ENCODE measurements at regions not wholly inside any gene's neighbourhood (a gene's known extent, or its start where the extent isn't known, plus 50 kb on each side); places are given as distances from the start of the nearest gene placed in this dataset.
A peak's percentile ranks its signal among the peaks of the same experiment; 100 is the strongest.

DNA sequence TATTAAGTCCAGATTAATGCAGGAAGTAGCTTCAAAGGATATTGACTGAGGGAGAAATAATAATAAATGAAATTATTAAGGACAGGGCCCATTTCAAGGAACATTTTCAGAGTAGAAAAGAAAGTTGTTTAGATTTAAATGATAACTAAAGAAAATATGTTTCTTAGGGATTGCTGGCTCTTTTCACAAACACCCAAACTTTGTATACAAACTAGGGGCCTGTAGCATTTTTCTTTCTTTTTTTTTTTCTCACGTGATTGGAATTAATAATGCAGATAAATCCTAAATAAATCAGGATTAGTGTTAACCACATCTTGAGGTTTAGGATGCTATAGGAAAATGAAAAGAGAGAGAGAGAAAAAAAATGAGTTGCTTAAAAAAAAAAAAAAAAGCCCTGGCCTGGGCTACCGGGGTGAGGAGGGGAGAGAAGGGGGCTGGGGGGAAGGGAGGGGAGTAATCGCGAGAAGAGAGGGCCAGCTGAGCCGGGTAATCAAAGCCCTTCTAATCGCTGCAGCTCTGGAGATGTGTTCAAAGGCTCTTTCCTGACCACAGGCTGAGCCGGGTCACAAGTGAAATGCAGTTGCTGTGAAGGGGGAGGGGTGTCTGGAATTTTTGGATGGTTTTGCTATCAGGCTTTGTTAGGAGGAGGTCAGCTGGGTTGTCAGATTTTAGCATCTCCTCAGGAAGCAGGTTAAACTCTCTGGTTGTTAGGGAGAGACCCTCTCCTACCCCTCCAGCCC, 104.6 kb upstream of the ZFHX3 start:
- H3K36me3 ChIP-seq (ENCODE audit: insufficient read depth, low read length): no peaks in the 10 kb centered on the region
- no peak overlapping the region for H3K4me3 ChIP-seq (ENCODE audit: low read depth in 1 of 2, low read length in 2 of 2)
- H3K27ac ChIP-seq (ENCODE audit: low read depth, low read length): no peak overlapping the region
- no peaks in the 10 kb centered on the region for H3K4me1 ChIP-seq (ENCODE audit: insufficient read depth, low read length)
- no peaks in the 10 kb centered on the region for H3K27me3 ChIP-seq (ENCODE audit: control insufficient read depth in 1 of 2, insufficient read depth in 2 of 2, low read length in 2 of 2)
- H3K9me3 ChIP-seq (ENCODE audit: low read length): no peaks in the 10 kb centered on the region
- no peak overlapping the region for H3K9ac ChIP-seq (ENCODE audit: low read length)

DNA sequence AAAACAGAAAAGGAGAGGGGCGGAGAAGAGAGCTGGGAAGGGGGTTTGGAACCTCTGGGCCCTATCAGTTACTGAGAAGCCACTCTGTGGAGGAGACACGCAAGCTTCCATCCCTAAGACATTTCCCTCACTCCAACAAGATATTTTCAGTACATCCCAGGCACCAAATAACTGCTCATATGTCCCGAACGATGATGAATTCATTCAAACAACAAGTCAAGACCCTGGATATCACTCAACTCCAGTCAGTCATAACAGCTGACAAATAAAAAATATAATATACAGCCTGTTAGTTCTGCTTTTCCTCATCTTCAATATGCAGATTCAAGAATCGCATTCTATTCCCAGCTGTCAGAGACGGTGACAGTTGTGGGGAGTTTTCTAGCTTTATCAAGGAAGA, 104.0 kb upstream of the ZFHX3 start:
- H3K4me1 ChIP-seq (ENCODE audit: insufficient read depth, low read length): no peaks in the 10 kb centered on the region
- H3K4me3 ChIP-seq (ENCODE audit: low read depth in 1 of 2, low read length in 2 of 2): no peak overlapping the region
- H3K27me3 ChIP-seq (ENCODE audit: control insufficient read depth in 1 of 2, insufficient read depth in 2 of 2, low read length in 2 of 2): no peaks in the 10 kb centered on the region
- no peak overlapping the region for H3K9ac ChIP-seq (ENCODE audit: low read length)
- no peaks in the 10 kb centered on the region for H3K9me3 ChIP-seq (ENCODE audit: low read length)
- no peak overlapping the region for H3K27ac ChIP-seq (ENCODE audit: low read depth, low read length)
- H3K36me3 ChIP-seq (ENCODE audit: insufficient read depth, low read length): no peaks in the 10 kb centered on the region

DNA sequence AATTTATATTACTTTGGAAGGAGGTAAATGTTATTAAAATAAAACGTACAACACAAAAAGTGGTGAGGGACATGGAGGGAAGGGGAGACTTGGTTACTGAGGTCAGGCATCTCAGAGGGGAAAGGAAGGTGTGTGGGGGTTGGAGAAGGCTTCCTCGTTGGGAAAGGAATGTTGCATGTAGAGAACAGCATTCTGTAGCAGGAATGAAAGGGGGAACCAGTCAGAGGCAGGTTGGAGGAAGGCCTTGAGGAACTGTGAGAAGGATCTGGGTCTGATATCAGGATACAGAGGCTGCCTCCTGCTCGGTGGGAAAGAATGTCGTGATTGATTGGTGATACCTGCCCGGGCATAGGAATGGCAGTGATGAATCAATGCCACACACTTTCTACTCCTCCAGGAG, 103.3 kb upstream of the ZFHX3 start:
- Histone ChIP-seq H3K36me3 (ENCODE audit: insufficient read depth, low read length) (no peaks in the 10 kb centered on the region), H3K27me3 (ENCODE audit: control insufficient read depth in 1 of 2, insufficient read depth in 2 of 2, low read length in 2 of 2) (no peaks in the 10 kb centered on the region), H3K9ac (ENCODE audit: low read length) (no peak overlapping the region), H3K9me3 (ENCODE audit: low read length) (no peaks in the 10 kb centered on the region), H3K4me1 (ENCODE audit: insufficient read depth, low read length) (no peaks in the 10 kb centered on the region), H3K27ac (ENCODE audit: low read depth, low read length) (no peak overlapping the region), H3K4me3 (ENCODE audit: low read depth in 1 of 2, low read length in 2 of 2) (no peak overlapping the region)

DNA sequence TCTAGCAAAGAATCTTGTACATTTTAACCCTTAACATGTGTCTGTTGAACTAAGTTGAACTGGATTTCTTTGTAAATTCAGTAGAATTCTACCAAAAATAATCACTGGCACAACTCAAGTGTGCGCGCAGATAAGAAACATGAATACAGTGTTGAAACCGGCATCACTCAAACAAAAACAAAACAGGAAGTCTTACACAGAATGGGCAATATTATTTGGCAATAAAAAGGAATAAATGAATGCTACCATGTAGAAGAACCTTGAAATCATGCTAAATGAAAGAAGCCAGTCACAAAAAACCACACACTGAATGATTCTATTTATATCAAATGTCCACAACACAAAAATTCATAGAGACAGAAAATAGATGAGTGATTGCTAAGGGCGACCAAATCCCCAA, 102.9 kb upstream of the ZFHX3 start:
- Histone ChIP-seq H3K4me1 (ENCODE audit: insufficient read depth, low read length) (no peaks in the 10 kb centered on the region), H3K27ac (ENCODE audit: low read depth, low read length) (no peak overlapping the region), H3K9ac (ENCODE audit: low read length) (no peak overlapping the region), H3K9me3 (ENCODE audit: low read length) (no peaks in the 10 kb centered on the region), H3K36me3 (ENCODE audit: insufficient read depth, low read length) (no peaks in the 10 kb centered on the region), H3K27me3 (ENCODE audit: control insufficient read depth in 1 of 2, insufficient read depth in 2 of 2, low read length in 2 of 2) (no peaks in the 10 kb centered on the region), H3K4me3 (ENCODE audit: low read depth in 1 of 2, low read length in 2 of 2) (no peak overlapping the region)

DNA sequence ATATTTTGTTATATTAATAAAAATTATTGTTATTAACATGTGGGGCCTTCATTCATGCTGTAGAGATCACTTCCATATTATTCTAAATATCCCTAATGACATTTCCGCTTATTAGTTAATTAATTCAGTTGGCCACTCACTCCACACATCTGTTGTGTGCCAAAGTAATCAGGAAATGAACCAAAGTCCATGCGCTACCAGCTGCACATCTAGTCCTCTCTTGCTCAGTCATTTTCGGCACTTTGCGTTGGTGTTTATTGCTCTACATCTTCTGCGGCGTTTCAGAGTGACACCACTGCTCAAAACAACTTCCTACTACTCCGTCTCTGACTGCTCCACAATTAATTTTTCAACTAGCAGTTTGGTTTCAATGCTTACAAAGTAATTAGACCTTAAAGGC, 101.4 kb upstream of the ZFHX3 start:
- no peaks in the 10 kb centered on the region for H3K4me1 ChIP-seq (ENCODE audit: insufficient read depth, low read length)
- no peaks in the 10 kb centered on the region for H3K27me3 ChIP-seq (ENCODE audit: control insufficient read depth in 1 of 2, insufficient read depth in 2 of 2, low read length in 2 of 2)
- H3K27ac ChIP-seq (ENCODE audit: low read depth, low read length): no peak overlapping the region
- H3K9ac ChIP-seq (ENCODE audit: low read length): no peak overlapping the region
- H3K4me3 ChIP-seq (ENCODE audit: low read depth in 1 of 2, low read length in 2 of 2): no peak overlapping the region
- H3K9me3 ChIP-seq (ENCODE audit: low read length): no peaks in the 10 kb centered on the region
- H3K36me3 ChIP-seq (ENCODE audit: insufficient read depth, low read length): no peaks in the 10 kb centered on the region

DNA sequence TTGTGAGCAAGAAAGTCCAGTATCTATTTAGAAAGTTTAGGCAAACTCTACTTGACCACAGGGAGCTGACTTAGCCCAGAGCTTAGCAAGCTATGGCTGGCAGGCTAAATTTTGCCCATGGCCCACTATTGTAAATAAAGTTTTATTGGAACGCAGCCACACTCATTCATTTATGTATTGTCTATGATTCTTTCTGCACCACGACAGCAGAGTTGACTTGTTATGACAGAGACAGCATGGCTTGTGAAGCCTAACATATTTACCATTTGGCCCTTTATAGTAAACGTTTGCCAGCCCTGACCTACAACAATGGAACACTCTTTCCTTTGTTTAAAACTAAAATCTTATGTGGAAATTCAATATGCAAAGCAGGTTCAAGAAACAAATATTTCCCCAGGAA, 100.0 kb upstream of the ZFHX3 start:
- no peak overlapping the region for H3K4me3 ChIP-seq (ENCODE audit: low read depth in 1 of 2, low read length in 2 of 2)
- no peaks in the 10 kb centered on the region for H3K9me3 ChIP-seq (ENCODE audit: low read length)
- H3K27me3 ChIP-seq (ENCODE audit: control insufficient read depth in 1 of 2, insufficient read depth in 2 of 2, low read length in 2 of 2): no peaks in the 10 kb centered on the region
- no peaks in the 10 kb centered on the region for H3K4me1 ChIP-seq (ENCODE audit: insufficient read depth, low read length)
- no peak overlapping the region for H3K9ac ChIP-seq (ENCODE audit: low read length)
- H3K36me3 ChIP-seq (ENCODE audit: insufficient read depth, low read length): no peaks in the 10 kb centered on the region
- no peak overlapping the region for H3K27ac ChIP-seq (ENCODE audit: low read depth, low read length)

DNA sequence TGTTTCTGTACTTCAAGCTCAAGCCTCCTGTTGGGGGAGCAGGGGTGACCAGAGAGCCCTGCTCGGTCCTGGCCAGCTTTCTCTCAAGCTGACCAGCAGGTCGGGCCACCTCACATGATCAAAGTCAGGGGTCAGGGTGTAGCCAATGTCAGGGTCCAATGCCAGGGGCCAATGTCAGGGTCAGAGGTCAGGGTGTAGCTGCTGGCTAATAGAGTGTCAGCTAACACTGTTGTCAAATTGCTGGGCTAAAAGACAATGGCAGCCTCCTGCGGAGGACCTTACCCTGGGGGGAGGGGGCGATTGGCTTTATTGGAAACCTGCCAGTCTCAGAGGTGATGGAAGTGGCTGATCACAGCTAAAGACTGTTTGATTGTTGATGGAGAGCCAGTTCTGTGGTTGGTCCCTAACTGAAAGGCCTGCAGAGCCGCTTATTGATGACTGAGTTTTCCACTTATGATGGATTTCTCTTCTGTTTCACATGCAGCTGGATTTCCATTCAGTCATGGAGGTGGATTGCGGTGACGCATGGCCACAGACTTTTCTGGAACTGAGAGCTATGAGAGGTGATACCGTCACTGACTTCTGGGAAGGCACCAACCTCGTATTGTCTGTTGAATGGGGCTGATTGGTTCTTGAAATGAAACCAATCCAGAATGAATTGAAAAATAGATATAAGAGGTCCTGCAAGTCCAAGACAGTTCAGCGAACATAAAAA, 97.4 kb upstream of the ZFHX3 start:
- Histone ChIP-seq H3K27me3 (ENCODE audit: control insufficient read depth in 1 of 2, insufficient read depth in 2 of 2, low read length in 2 of 2) (no peaks in the 10 kb centered on the region), H3K36me3 (ENCODE audit: insufficient read depth, low read length) (no peaks in the 10 kb centered on the region), H3K9ac (ENCODE audit: low read length) (no peak overlapping the region), H3K9me3 (ENCODE audit: low read length) (no peaks in the 10 kb centered on the region), H3K4me3 (ENCODE audit: low read depth in 1 of 2, low read length in 2 of 2) (no peak overlapping the region), H3K27ac (ENCODE audit: low read depth, low read length) (no peak overlapping the region), H3K4me1 (ENCODE audit: insufficient read depth, low read length) (no peaks in the 10 kb centered on the region)

DNA sequence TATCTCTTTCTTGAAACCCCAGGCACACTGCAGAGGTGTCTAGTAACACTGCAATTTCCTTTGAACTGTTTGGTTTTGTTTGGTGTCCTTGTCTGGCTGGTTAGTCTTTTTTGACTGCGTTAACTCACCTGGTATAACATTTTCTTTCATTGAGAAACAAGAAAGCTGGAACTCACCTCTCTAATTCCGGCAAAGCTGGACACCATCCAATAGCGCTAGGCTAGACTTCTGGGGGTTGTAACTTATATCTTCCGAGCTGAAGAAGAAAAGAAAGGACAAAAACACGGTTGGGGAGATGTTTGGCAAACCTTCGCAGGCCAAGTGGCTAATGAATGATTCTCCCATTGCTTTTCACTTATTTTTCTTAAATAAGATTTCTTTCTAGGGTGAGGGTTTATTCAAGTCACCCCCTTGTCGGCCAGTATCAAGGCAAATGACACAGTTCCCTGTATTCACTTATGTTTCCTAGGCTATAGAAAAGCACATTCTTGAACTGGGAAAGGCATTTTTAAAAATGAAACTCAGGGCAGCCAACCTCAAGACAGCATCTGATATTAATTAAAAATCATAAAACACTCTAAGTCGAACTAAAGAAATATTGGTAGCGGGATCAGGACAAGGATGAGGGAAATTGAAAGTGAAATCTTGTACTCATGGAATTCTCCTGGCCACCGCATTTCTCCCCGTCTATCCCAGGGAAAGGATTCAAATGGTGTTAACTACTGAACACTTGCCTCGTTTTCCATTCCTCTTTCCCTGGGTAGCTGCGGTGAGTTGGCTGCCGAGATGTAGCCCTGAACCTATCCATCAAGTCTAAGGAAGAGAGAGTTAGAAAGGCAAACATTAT, 95.9 kb upstream of the ZFHX3 start:
- H3K27ac ChIP-seq (ENCODE audit: low read depth, low read length): peak overlapping the region; percentile 29
- peak overlapping the region; percentile 9 for H3K9ac ChIP-seq (ENCODE audit: low read length)
- H3K27me3 ChIP-seq (ENCODE audit: control insufficient read depth in 1 of 2, insufficient read depth in 2 of 2, low read length in 2 of 2): no peaks in the 10 kb centered on the region
- H3K4me3 ChIP-seq (ENCODE audit: low read depth in 1 of 2, low read length in 2 of 2): peak overlapping the region; percentile 44 to 45
- H3K4me1 ChIP-seq (ENCODE audit: insufficient read depth, low read length): no peaks in the 10 kb centered on the region
- H3K9me3 ChIP-seq (ENCODE audit: low read length): no peaks in the 10 kb centered on the region
- no peaks in the 10 kb centered on the region for H3K36me3 ChIP-seq (ENCODE audit: insufficient read depth, low read length)

DNA sequence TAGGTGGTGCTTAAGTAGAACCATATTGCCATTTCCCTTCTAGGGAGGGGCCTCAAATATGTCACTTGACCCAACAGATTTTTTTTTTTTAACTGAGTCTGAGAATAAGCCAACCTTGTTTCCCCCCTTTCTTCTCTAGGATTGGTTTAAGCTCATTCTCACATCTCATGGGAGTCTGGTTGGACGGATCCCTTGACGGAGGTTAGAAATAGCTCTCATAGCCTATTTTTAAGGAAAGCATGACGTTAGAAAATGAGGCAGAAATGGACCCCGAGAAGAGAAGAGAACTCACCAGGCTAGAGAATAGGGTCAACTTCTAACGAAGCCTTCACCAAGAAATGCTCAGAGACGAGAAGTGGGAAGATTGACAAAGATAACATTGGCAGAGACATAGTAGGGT, 95.1 kb upstream of the ZFHX3 start:
- Histone ChIP-seq H3K4me1 (ENCODE audit: insufficient read depth, low read length) (no peaks in the 10 kb centered on the region), H3K27me3 (ENCODE audit: control insufficient read depth in 1 of 2, insufficient read depth in 2 of 2, low read length in 2 of 2) (no peaks in the 10 kb centered on the region), H3K9ac (ENCODE audit: low read length) (no peak overlapping the region), H3K9me3 (ENCODE audit: low read length) (no peaks in the 10 kb centered on the region), H3K27ac (ENCODE audit: low read depth, low read length) (no peak overlapping the region), H3K36me3 (ENCODE audit: insufficient read depth, low read length) (no peaks in the 10 kb centered on the region), H3K4me3 (ENCODE audit: low read depth in 1 of 2, low read length in 2 of 2) (no peak overlapping the region)

DNA sequence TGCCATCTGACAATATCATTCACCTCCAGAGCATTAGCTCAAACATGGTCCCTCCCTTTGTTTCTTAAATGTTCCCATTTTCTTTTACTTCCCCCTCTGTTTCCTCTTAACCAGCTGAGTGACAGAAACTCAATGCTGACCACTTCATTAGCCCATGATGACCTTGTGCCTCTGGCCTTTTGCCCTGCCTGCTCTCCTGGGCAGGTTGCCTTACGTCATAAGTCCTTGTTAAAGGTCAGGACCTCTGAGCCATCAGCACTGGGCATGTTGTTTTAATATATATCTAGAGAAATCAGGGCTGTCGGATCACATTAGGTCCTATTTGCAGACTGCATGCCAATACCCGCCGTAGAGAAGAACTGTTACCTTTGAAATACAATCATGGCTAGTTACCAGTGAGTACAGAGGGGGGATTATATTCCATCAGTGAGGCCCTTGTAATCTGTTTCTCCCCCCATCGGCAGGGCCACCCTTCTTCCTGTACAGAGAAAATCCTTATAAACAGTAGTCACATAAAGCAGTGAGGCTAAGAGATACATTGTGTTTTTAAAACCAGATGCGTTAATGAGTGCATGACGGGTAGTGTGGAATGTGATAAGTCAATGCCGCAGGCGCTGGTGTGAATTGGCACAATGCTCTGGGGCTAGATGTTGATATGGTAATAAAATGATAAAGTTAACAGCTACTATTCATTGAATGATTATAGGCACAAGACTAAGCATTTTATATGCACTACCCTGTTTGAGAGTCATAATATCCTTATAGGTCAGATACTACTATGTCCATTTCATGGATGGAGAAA, 94.3 kb upstream of the ZFHX3 start:
- Histone ChIP-seq H3K9me3 (ENCODE audit: low read length) (no peaks in the 10 kb centered on the region), H3K4me3 (ENCODE audit: low read depth in 1 of 2, low read length in 2 of 2) (no peak overlapping the region), H3K9ac (ENCODE audit: low read length) (no peak overlapping the region), H3K36me3 (ENCODE audit: insufficient read depth, low read length) (no peaks in the 10 kb centered on the region), H3K4me1 (ENCODE audit: insufficient read depth, low read length) (no peaks in the 10 kb centered on the region), H3K27me3 (ENCODE audit: control insufficient read depth in 1 of 2, insufficient read depth in 2 of 2, low read length in 2 of 2) (no peaks in the 10 kb centered on the region), H3K27ac (ENCODE audit: low read depth, low read length) (no peak overlapping the region)

DNA sequence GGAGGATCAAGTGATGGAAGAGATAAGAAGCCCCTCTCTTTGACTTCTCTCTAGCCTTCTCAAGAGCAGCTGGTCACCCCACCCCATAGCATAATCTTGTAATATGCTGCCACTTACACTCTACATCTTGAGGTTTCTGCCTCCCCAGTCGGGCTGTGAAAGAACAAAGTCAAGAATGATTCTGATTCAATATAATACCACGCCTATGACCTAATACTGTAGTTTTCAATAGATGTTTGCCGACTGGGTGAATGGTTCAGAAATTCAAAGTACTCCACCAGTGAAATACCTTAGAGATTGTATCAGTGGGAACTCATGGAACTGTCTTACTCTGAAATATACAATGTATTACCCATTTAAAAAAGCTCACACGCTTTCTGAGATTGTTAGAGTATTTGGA, 93.0 kb upstream of the ZFHX3 start:
- H3K27ac ChIP-seq (ENCODE audit: low read depth, low read length): no peak overlapping the region
- no peaks in the 10 kb centered on the region for H3K27me3 ChIP-seq (ENCODE audit: control insufficient read depth in 1 of 2, insufficient read depth in 2 of 2, low read length in 2 of 2)
- H3K4me3 ChIP-seq (ENCODE audit: low read depth in 1 of 2, low read length in 2 of 2): no peak overlapping the region
- H3K4me1 ChIP-seq (ENCODE audit: insufficient read depth, low read length): no peaks in the 10 kb centered on the region
- no peak overlapping the region for H3K9ac ChIP-seq (ENCODE audit: low read length)
- H3K9me3 ChIP-seq (ENCODE audit: low read length): no peaks in the 10 kb centered on the region
- H3K36me3 ChIP-seq (ENCODE audit: insufficient read depth, low read length): no peaks in the 10 kb centered on the region

Data from muscle layer of colon (tissue), 2 donors.